ENCODE measurements at regions not wholly inside any gene's neighbourhood (a gene's known extent, or its start where the extent isn't known, plus 50 kb on each side); places are given as distances from the start of the nearest gene placed in this dataset.

GRCh38 chrX:40169193-40170101 is 71.7 kb upstream of the BCOR start (continued):
- TF ChIP-seq HOMEZ (CRISPR knock-in tag; IDR thresholded peaks at IDR 0.05; ENCODE audit: low read depth) (no peak), DBP (CRISPR knock-in tag; IDR thresholded peaks at IDR 0.05; ENCODE audit: not compliant biosample characterization) (no peak), ZNF567 (CRISPR knock-in tag; IDR thresholded peaks at IDR 0.05; ENCODE audit: borderline replicate concordance) (no peak), ZNF430 (CRISPR knock-in tag; IDR thresholded peaks at IDR 0.05) (no peak), TEAD3 (CRISPR knock-in tag; optimal IDR thresholded peaks at IDR 0.05; ENCODE audit: borderline replicate concordance) (no peak), ZNF296 (CRISPR knock-in tag; conservative IDR thresholded peaks at IDR 0.05) (no peak), ONECUT2 (CRISPR knock-in tag; IDR thresholded peaks at IDR 0.05) (no peak), ZNF740 (CRISPR knock-in tag; IDR thresholded peaks at IDR 0.05) (no peak), JUND (CRISPR knock-in tag; IDR thresholded peaks at IDR 0.05) (no peak), CEBPZ (IDR thresholded peaks at IDR 0.05; ENCODE audit: low read length) (no peak), POLR2G (IDR thresholded peaks at IDR 0.05; ENCODE audit: low read depth, low read length) (no peak), ZFYVE20 (CRISPR knock-in tag; IDR thresholded peaks at IDR 0.05; ENCODE audit: borderline replicate concordance, low read depth) (no peak), CAMTA2 (CRISPR knock-in tag; IDR thresholded peaks at IDR 0.05; ENCODE audit: borderline replicate concordance) (no peak), NR2F1 (CRISPR knock-in tag; IDR thresholded peaks at IDR 0.05) (no peak), ZNF235 (CRISPR knock-in tag; IDR thresholded peaks at IDR 0.05; ENCODE audit: borderline replicate concordance) (no peak), TCF12 (IDR thresholded peaks at IDR 0.05) (no peak), TCF12 (CRISPR knock-in tag; IDR thresholded peaks at IDR 0.05) (0 out of 2 replicates have a peak, but pooled peaks have one; percentile 37), PCBP2 (optimal IDR thresholded peaks at IDR 0.05; ENCODE audit: low read depth, low read length, poor library complexity, severe bottlenecking) (no peak), ZNF558 (CRISPR knock-in tag; IDR thresholded peaks at IDR 0.05; ENCODE audit: borderline replicate concordance) (no peak), ZFP36L1 (CRISPR knock-in tag; IDR thresholded peaks at IDR 0.05) (no peak), ZMYM4 (CRISPR knock-in tag; IDR thresholded peaks at IDR 0.05) (no peak; the same call in 1 of the 2 replicates)

Measured in HepG2 (cell line).